GM19193 (cell line): ENCODE measurements at regions not wholly inside any gene's neighbourhood (a gene's known extent, or its start where the extent isn't known, plus 50 kb on each side); places are given as distances from the start of the nearest gene placed in this dataset.

Experiments used
- POLR2A ChIP-seq: IDR thresholded peaks from 4 replicates; pipeline ENCODE4 v1.6.1; 2011; ENCODE audit not compliant: insufficient read depth, insufficient read length; ENCODE audit errors: extremely low read depth

- no peak for TF ChIP-seq POLR2A
Measured at GRCh38 chr2:128808462-128809258, 490.0 kb upstream of the HS6ST1 start.

DNA sequence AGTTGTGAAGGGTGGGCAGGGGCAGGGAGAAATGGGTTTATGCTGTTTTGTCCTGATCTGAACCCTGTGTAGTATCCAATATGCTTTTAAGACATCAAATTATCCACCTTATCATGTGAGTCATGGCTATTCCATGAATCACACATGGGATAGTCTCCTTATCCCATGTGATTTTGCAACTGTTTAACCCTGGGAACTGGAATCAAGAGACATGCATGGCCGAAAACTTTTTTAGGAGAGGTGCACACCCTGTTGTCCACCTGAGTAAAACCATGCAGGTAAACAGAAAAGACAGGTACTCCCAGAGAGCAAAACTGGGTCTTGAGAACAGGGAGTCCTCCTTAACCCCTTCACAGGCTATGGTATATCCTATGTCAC is 490.6 kb upstream of the HS6ST1 start:
- TF ChIP-seq POLR2A = no peak

- no peak for TF ChIP-seq POLR2A
Measured at GRCh38 chr2:128809880-128810279, 491.2 kb upstream of the HS6ST1 start.

- TF ChIP-seq POLR2A = no peak
Measured at GRCh38 chr2:128812183-128812940, 493.7 kb upstream of the HS6ST1 start.

DNA sequence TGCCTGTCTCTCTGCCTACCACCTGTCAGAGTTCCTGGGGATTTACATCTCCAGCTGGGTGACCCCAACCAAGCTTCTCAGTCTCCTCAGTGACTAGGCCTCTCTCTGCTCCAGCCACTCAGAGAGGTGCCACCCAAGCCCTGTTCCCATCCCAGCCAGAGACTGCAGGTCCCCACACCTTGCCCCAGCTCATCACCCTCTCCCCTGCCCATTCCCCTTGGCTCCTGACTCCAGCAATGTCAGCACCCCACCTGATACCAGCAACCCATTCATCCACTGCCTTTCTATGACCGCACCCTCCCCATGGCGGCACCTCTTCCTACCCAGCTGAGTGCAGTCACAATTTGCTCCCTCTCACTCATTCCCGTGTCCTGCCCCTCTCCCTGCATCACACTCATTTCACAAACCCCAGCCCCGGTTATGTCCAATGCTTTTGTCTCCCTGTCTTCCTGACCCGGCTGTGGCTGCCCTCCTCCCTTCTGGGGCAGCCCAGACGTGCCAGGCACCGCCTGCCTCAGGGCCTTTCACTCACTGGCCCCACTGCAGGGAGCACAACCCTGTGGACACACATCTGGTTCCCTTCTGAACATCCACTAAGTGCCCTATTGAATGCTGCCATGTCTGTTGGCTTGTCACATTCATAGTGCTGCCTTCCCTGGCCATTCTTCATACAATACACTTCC is 494.8 kb upstream of the HS6ST1 start:
- TF ChIP-seq POLR2A = no peak

DNA sequence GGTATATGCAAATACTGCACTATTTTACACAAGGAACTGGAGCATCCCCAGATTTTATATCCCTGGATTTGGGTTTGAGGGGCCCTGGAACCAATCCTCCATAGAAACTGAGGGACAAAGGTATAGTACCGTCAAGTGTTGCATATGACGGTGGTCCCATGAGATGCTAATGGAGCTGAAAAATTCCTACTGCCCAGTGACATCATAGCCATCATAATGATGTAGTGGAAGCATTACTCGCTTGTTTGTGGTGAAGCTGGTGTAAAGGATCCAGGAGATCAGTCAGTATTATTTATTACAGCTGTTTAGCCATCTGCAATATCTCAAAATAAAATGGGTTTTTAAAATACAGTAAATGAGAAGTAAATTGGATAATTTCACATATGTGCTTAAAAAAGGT is 496.6 kb upstream of the HS6ST1 start:
- no peak for TF ChIP-seq POLR2A

GRCh38 chr2:128817171-128817570 is 498.5 kb upstream of the HS6ST1 start:
- no peak for TF ChIP-seq POLR2A

GRCh38 chr2:128817813-128818212 is 499.1 kb upstream of the HS6ST1 start:
- TF ChIP-seq POLR2A = no peak

DNA sequence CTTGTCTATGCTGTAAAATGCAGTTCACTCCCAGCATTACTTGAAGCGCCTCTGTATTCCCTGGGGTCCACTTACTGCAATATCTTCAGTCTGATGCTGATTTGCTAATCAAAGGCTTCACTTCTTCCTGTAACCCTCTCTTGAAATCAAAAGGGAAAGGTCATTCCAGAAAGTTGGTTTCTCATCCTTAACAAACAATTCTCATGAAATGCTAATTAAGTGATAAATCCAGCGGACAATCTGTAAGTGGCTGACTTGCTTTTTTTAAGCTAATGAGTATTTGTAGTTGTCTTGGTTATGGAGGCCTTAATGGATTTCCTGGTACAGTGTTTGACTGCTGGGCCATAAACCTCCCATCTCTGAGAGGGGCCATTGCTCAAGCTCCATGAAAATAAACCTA is 499.6 kb upstream of the HS6ST1 start:
- no peak for TF ChIP-seq POLR2A

DNA sequence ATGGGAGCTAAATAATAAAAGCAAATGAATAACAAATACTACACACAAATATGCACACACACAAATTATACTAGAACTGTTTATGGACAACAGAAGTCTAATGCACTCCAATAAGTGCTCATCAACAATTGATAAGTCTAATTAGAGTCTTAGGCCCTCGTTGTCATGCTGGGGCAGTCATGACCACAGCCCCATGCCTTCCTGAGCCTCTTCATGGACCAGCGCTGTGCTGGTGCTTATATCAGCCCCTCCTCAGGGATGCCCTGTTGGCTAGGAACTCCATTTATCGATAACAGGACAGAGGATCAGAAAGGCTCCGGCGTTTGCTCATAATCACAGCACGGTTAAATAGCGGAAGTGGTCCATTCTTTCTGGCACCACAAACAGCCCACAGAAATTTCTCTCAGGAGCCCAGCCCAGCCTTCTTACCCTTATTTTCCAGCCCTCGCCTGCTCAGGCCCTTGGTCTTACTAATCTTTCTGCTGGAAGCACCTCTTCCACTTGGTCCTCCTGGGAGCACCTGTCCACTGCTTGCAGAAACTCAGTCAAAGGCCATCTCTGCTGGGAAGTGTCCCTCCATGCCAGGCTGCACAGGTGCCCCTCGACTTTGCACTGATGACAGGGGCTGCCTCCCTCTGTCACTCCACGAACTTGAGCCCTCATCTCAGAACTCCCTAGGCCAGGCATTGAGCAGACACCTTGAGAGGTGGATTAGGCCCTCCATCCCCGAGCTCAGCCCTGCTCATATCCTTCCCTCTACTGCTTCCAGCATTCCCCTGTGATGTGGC is 500.2 kb upstream of the HS6ST1 start:
- no peak for TF ChIP-seq POLR2A

- no peak for TF ChIP-seq POLR2A
Measured at GRCh38 chr2:128820452-128820851, 501.8 kb upstream of the HS6ST1 start.

GRCh38 chr2:128821010-128821409 is 502.3 kb upstream of the HS6ST1 start:
- no peak for TF ChIP-seq POLR2A

GRCh38 chr2:128832946-128833663 is 514.4 kb upstream of the HS6ST1 start:
- TF ChIP-seq POLR2A = no peak

- no peak for TF ChIP-seq POLR2A
Measured at GRCh38 chr2:128833664-128834027, 515.0 kb upstream of the HS6ST1 start.
